ENCODE measurements at regions not wholly inside any gene's neighbourhood (a gene's known extent, or its start where the extent isn't known, plus 50 kb on each side); places are given as distances from the start of the nearest gene placed in this dataset.

DNA sequence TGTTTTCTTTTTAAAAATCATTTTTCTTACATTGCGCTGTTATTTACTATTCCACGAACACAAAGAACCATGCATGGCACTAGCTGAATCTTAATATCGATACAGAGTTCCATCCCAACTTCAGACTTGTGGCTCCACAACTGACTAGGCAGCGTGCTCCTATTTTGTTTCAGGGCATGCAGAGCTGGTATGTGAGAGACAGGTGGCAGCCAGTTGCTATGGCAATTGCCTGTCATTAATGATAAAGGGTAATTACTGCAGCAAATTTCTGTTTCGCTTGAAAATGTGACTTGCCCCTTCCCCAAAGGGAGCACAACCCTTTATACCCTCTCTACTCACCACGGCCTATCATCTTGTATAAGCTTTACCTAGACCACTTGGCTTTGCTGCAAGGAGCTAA lies 113.1 kb upstream of the G2E3 start:
- TF ChIP-seq TAF1 (IDR thresholded peaks at IDR 0.05; ENCODE audit: low read depth) (no peak), TCF12 (IDR thresholded peaks at IDR 0.05; ENCODE audit: low read depth) (no peak)
- TF ChIP-seq, protein P1, sequence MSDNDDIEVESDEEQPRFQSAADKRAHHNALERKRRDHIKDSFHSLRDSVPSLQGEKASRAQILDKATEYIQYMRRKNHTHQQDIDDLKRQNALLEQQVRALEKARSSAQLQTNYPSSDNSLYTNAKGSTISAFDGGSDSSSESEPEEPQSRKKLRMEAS (IDR thresholded peaks at IDR 0.05), result no peak
- TF ChIP-seq, protein P2, sequence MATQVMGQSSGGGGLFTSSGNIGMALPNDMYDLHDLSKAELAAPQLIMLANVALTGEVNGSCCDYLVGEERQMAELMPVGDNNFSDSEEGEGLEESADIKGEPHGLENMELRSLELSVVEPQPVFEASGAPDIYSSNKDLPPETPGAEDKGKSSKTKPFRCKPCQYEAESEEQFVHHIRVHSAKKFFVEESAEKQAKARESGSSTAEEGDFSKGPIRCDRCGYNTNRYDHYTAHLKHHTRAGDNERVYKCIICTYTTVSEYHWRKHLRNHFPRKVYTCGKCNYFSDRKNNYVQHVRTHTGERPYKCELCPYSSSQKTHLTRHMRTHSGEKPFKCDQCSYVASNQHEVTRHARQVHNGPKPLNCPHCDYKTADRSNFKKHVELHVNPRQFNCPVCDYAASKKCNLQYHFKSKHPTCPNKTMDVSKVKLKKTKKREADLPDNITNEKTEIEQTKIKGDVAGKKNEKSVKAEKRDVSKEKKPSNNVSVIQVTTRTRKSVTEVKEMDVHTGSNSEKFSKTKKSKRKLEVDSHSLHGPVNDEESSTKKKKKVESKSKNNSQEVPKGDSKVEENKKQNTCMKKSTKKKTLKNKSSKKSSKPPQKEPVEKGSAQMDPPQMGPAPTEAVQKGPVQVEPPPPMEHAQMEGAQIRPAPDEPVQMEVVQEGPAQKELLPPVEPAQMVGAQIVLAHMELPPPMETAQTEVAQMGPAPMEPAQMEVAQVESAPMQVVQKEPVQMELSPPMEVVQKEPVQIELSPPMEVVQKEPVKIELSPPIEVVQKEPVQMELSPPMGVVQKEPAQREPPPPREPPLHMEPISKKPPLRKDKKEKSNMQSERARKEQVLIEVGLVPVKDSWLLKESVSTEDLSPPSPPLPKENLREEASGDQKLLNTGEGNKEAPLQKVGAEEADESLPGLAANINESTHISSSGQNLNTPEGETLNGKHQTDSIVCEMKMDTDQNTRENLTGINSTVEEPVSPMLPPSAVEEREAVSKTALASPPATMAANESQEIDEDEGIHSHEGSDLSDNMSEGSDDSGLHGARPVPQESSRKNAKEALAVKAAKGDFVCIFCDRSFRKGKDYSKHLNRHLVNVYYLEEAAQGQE (IDR thresholded peaks at IDR 0.05; ENCODE audit: low read depth), result no peak

DNA sequence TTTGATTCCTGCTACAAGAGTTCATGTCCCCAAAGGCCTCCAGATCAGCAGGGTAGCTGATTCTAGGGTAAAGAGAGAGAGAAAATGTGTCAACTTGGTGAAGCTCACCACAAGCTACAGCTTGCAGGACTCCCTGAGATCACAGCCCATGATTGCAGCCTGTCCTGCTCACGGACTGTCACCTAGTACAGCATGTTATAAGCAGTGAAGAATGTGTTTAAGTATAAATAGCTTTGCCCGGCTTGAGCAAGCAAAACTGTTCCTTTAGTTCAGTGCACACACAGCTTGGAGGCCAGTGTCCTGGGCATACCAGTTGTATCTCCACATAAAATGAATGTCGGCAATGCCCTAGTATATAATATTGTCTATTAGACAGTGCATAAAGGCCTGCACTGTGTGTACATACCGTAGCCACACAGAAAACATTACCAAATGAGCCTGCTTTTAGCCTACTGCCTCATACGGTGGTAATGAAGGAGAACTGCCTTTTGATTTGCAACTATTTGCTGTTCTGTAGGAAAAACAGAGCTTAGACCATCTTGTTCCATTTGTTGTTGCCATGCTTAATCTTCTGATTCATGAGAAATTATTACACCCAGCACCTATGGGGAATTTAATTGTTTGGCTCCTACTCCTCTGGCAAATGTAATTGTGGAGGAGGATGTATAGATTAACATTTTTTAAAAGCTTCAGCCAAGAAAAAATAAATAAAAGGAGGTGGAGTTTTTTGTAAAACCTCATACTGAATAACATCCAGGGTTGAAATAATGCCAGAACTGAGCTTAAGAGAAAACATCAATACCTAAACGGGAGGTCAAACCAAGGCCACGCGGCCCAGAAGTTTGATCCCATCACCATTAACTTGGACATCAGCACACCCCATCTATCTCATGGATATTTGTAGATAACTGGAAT lies 108.1 kb upstream of the G2E3 start:
- TF ChIP-seq EP300 (IDR thresholded peaks at IDR 0.05; ENCODE audit: borderline replicate concordance) (no peak), CEBPB (IDR thresholded peaks at IDR 0.05) (no peak), EGR1 (IDR thresholded peaks at IDR 0.05) (no peak), CREB1 (IDR thresholded peaks at IDR 0.05; ENCODE audit: low read depth) (no peak), TAF1 (IDR thresholded peaks at IDR 0.05; ENCODE audit: low read depth) (no peak)
- TF ChIP-seq, protein P2 (IDR thresholded peaks at IDR 0.05; ENCODE audit: low read depth), result no peak
- TF ChIP-seq, protein P3, sequence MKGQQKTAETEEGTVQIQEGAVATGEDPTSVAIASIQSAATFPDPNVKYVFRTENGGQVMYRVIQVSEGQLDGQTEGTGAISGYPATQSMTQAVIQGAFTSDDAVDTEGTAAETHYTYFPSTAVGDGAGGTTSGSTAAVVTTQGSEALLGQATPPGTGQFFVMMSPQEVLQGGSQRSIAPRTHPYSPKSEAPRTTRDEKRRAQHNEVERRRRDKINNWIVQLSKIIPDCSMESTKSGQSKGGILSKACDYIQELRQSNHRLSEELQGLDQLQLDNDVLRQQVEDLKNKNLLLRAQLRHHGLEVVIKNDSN (IDR thresholded peaks at IDR 0.05), result no peak

DNA sequence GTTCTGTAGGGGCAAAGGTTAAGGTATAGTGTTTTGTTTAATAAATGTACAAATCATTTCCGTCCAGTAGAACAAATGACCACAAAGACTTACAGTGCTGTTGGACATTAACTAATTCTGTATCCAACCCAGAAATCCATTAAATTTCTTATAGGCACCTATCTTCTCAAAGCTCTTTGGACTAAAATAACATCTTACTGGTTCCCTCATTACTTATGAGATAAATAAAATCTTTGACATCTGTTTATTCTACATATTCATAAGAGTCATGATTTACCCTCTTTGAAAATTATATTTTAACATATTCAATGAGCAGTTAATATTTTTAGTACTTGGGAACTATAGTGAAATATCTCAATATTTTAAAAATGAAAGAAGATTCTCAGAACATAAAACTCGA lies 102.7 kb upstream of the G2E3 start:
- TF ChIP-seq NFIC (IDR thresholded peaks at IDR 0.05), result no peak
- no peak for TF ChIP-seq RAD21 (IDR thresholded peaks at IDR 0.05; ENCODE audit: low read depth)
- TF ChIP-seq, protein P2 (IDR thresholded peaks at IDR 0.05; ENCODE audit: low read depth), result no peak
- TF ChIP-seq, protein P1 (IDR thresholded peaks at IDR 0.05), result no peak
- no peak for TF ChIP-seq TAF1 (IDR thresholded peaks at IDR 0.05; ENCODE audit: low read depth)
- TF ChIP-seq, protein P3 (IDR thresholded peaks at IDR 0.05), result no peak
- no peak for TF ChIP-seq EP300 (IDR thresholded peaks at IDR 0.05; ENCODE audit: borderline replicate concordance)

DNA sequence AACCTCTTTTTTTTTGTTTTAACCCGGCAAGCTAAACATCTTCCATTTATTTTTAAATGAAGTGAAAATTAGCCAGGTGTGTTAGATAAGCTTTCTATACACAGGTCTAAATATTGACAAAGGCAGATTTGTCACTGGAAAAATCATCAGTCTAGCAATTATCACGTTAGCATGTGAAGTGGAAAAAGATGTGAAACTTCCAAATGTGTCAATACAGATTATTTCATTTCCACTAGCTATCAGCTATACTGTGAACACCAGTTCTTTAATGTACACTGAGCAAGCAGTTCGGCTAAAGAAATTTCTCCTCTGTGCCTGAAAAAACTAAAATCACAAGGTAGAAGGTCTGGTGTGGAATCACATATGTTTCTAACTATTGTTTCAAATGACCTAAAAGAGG lies 96.6 kb upstream of the G2E3 start:
- TF ChIP-seq TCF12 (IDR thresholded peaks at IDR 0.05; ENCODE audit: low read depth) (no peak), EP300 (IDR thresholded peaks at IDR 0.05; ENCODE audit: borderline replicate concordance) (no peak), YY1 (IDR thresholded peaks at IDR 0.05; ENCODE audit: low read depth) (no peak), EGR1 (IDR thresholded peaks at IDR 0.05) (no peak), CEBPB (IDR thresholded peaks at IDR 0.05) (no peak), CREB1 (IDR thresholded peaks at IDR 0.05; ENCODE audit: low read depth) (no peak), ZBTB7A (IDR thresholded peaks at IDR 0.05; ENCODE audit: low read depth) (no peak), FOXM1 (IDR thresholded peaks at IDR 0.05; ENCODE audit: borderline replicate concordance, low read depth) (no peak), TEAD4 (IDR thresholded peaks at IDR 0.05) (no peak)
- TF ChIP-seq, protein P3 (IDR thresholded peaks at IDR 0.05), result no peak
- TF ChIP-seq, protein P2 (IDR thresholded peaks at IDR 0.05; ENCODE audit: low read depth), result no peak
- TF ChIP-seq, protein P1 (IDR thresholded peaks at IDR 0.05), result no peak
